Activated CD4-positive, alpha-beta T cell treated with anti-CD3 and anti-CD28 coated beads, Interleukin-2, amount 10 ng/mL, durations not matched to agents 7 days and 5 days (primary cell): ENCODE measurements at regions not wholly inside any gene's neighbourhood (a gene's known extent, or its start where the extent isn't known, plus 50 kb on each side); places are given as distances from the start of the nearest gene placed in this dataset.

Experiments
- CTCF ChIA-PET: fragments of 350-600 bp; sonication (Branson Sonifier 250); formaldehyde crosslinking; loops from one replicate; lab custom pipeline; 2021; ENCODE audit warnings: antibody characterized with exemption; lab: Charles Lee
- POLR2A ChIA-PET: fragments of 350-600 bp; sonication (Branson Sonifier 250); formaldehyde crosslinking; loops from one replicate; lab custom pipeline; 2021; ENCODE audit warnings: antibody characterized with exemption; lab: Charles Lee
- DNase-seq: peaks from one replicate; pipeline ENCODE4 v3.0.0-alpha.2; 2020
- H3K27ac Mint-ChIP-seq: one replicate; pipeline ENCODE4 v1.8.0; 2021; ENCODE audit warnings: mild to moderate bottlenecking, moderate library complexity, mixed read lengths
- H3K27me3 Mint-ChIP-seq: one replicate; pipeline ENCODE4 v1.8.0; 2021; ENCODE audit warnings: mixed read lengths
- H3K36me3 Mint-ChIP-seq: one replicate; pipeline ENCODE4 v1.8.0; 2021; ENCODE audit warnings: low read depth, mixed read lengths
- H3K4me1 Mint-ChIP-seq: one replicate; pipeline ENCODE4 v1.8.0; 2021; ENCODE audit warnings: mixed read lengths
- H3K4me3 Mint-ChIP-seq: one replicate; pipeline ENCODE4 v1.8.0; 2021; ENCODE audit warnings: mild to moderate bottlenecking, moderate library complexity, mixed read lengths
- H3K9me3 Mint-ChIP-seq: one replicate; pipeline ENCODE4 v1.8.0; 2021; ENCODE audit warnings: mixed read lengths

DNA sequence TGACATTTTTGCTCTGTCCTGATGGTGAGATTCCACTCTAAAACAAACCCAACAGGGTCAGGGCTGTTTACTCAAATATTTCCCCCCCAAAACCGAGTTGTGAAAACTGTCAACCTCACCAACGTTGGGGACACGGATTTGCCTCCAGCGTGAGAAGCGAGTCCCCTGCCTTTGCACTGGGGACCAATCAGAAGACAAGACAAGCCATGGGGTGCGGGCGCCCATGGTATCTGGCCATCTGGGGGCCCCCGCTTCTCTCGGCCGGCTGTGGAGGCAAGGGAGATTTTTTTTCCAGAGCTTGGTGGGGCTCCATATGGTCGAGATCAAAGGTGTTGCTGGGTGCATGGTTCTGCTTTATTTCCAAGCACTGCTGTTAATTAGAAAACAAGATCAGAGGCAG lies 272.1 kb downstream of the BCL11B start:
- peaks cover 18% of the 10 kb centered on the region for H3K36me3 Mint-ChIP-seq
- ChIA-PET CTCF (interaction anchor here (0.6 kb wide), 1 partner anchor 144 kb away, joined by 3 read pairs; no protein-coding TSS in a partner anchor), POLR2A (no interaction called here)

DNA sequence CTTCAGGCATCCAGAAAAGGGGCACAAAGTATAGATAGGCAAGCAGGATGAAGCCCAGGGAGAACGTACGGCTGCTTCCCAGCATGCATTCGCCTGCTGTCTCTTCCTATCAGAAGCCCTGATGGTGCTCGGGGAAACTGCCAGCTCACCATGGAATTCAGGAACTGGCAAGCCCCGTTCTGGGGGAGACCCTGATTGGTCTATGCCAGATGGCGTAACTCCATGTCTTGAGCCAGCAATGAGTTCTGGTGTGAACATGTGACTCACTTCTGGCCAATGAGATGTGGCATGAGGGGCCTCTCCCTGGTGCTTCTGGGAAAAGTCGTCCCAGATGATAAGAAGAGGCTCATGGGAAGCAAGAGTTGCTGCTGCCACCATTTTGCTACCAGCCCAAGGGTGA lies 270.8 kb downstream of the BCL11B start:
- Mint-ChIP-seq H3K4me1 (peaks cover 8% of the 10 kb centered on the region), H3K27ac (no peak overlapping the region), H3K27me3 (no peaks in the 10 kb centered on the region), H3K36me3 (peaks cover 10% of the 10 kb centered on the region), H3K9me3 (peaks cover 9% of the 10 kb centered on the region), H3K4me3 (no peak overlapping the region)
- ChIA-PET CTCF (interaction anchor here (1.2 kb wide), 1 partner anchor 17 kb away, joined by 4 read pairs; no protein-coding TSS in a partner anchor), POLR2A (no interaction called here)
- DNase-seq, result no peak

More for the DNA sequence above, 272.1 kb downstream of the BCL11B start:
- H3K4me3 Mint-ChIP-seq, result no peak overlapping the region
- peaks cover 12% of the 10 kb centered on the region for H3K9me3 Mint-ChIP-seq
- no peaks in the 10 kb centered on the region for H3K27me3 Mint-ChIP-seq
- no peak for DNase-seq
- H3K27ac Mint-ChIP-seq, result no peak overlapping the region
- H3K4me1 Mint-ChIP-seq, result peaks cover 20% of the 10 kb centered on the region

DNA sequence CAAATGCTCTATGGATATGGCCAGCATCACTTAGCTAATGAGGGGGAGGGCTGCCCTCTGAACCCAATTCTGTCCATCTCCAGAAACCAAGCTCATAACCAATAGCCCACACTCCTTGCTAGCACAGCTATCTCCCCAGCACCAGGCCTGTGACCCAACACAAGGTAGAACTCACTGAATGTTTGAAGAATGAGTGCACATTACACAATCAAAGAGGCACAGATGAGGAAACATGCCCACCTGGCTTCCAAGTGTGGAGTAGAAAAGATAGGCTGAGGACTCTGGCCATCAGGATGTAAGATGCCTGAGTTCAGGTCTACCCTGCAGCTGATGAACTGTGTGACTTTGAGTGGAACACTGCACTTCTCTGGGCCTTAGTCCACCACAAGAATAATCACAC lies 268.4 kb downstream of the BCL11B start:
- peaks cover 2% of the 10 kb centered on the region for H3K9me3 Mint-ChIP-seq
- POLR2A ChIA-PET, result no interaction called here

DNA sequence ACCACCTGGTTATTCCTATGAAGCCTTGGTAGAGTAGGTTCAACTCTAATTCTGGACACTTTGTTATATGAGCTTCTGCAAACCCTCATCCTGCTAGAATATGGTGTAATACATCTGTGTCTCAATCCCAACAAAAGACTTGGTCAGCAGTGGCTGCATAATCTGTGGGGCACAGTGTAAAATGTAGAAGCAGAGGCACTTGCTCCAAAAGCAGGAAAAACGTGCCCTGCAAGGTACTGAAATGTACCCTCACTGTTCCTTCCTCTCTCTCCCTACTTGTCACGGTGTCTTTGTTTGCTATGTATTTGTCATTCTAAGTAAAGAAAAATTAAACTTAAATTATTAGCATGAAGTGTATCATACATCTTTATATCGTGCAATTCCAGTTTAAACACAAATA lies 267.9 kb downstream of the BCL11B start:
- Mint-ChIP-seq H3K27ac (no peak overlapping the region), H3K4me1 (peaks cover 5% of the 10 kb centered on the region), H3K27me3 (no peaks in the 10 kb centered on the region), H3K9me3 (peaks cover 7% of the 10 kb centered on the region), H3K36me3 (peaks cover 7% of the 10 kb centered on the region), H3K4me3 (no peak overlapping the region)
- DNase-seq, result no peak
- CTCF ChIA-PET, result interaction anchor here (1.0 to 1.7 kb wide), 2 partner anchors 8 to 16 kb away, joined by 3 to 4 read pairs; no protein-coding TSS in a partner anchor
- POLR2A ChIA-PET, result no interaction called here

More for the DNA sequence above, 268.4 kb downstream of the BCL11B start:
- H3K27me3 Mint-ChIP-seq, result no peaks in the 10 kb centered on the region
- peaks cover 2% of the 10 kb centered on the region for H3K36me3 Mint-ChIP-seq
- no peak overlapping the region for H3K4me3 Mint-ChIP-seq
- CTCF ChIA-PET, result interaction anchor here (1.0 to 1.7 kb wide), 2 partner anchors 9 to 17 kb away, joined by 3 to 4 read pairs; no protein-coding TSS in a partner anchor
- no peak for DNase-seq
- no peak overlapping the region for H3K27ac Mint-ChIP-seq
- H3K4me1 Mint-ChIP-seq, result peaks cover under 1% of the 10 kb centered on the region

DNA sequence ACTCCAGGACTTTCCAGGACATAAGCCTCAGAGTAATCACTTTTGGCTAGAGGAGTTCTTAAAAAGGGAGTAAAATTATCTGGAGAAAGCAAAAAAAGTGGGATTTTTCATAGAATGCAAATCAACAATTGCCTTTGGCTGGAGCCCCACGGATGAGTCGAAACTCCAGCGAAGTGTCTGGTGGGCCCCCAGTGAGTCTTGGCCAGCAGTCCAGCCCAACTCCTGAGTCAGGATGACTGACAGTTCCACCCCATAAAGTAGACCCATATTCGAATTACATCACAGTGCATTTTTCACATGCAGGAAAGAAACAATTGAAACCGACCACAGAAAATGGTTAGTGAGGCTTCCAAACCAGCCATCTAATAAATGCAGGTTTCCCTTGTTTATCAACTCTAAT lies 265.7 kb downstream of the BCL11B start:
- Mint-ChIP-seq H3K27ac (no peak overlapping the region), H3K9me3 (peaks cover 19% of the 10 kb centered on the region), H3K4me1 (peaks cover 15% of the 10 kb centered on the region), H3K4me3 (no peak overlapping the region), H3K36me3 (peaks cover 24% of the 10 kb centered on the region), H3K27me3 (no peaks in the 10 kb centered on the region)
- DNase-seq, result no peak
- POLR2A ChIA-PET, result no interaction called here
- CTCF ChIA-PET, result interaction anchor here (1.7 kb wide), 1 partner anchor 12 kb away, joined by 4 read pairs; no protein-coding TSS in a partner anchor

DNA sequence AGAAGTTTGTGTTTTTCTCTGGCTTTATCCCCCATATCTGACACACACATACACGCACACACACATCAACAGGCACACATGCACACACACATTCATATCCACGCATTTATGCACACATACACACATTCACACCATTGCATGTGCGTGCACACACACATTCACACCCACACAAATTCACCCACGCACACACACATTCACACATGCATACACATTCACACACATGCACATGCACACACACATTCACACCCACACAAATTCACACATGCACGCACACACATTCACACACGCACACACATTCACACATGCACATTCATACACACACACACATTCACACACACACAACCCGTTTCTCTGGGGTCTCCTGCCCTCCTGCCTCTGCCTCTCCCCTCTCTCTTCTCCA lies 264.2 kb downstream of the BCL11B start:
- no peak overlapping the region for H3K27ac Mint-ChIP-seq
- POLR2A ChIA-PET, result no interaction called here
- no peaks in the 10 kb centered on the region for H3K27me3 Mint-ChIP-seq
- no peak overlapping the region for H3K4me3 Mint-ChIP-seq
- peaks cover 19% of the 10 kb centered on the region for H3K9me3 Mint-ChIP-seq
- CTCF ChIA-PET, result no interaction called here
- DNase-seq, result no peak
- H3K4me1 Mint-ChIP-seq, result peaks cover 15% of the 10 kb centered on the region
- H3K36me3 Mint-ChIP-seq, result peaks cover 24% of the 10 kb centered on the region

DNA sequence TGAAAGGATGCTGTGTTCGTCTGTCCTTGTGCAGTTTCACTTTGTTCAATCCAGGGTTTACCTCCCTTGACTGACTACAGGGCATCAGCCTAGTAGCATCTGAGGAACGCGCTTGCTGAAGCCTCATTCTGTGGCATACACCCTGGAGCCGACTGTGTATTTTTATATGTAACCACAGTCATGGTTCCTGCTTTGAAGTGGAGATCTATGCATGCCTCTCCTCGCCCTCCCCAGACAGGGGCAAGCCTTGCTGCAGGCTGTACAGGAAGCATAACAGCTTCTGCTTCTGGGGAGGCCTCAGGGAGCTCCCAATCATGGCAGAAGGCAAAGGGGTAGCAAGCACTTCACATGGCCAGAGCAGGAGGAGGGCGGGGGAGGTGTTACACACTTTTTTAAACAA lies 262.1 kb downstream of the BCL11B start:
- peak; percentile 39 for DNase-seq
- Mint-ChIP-seq H3K36me3 (peaks cover 24% of the 10 kb centered on the region), H3K27me3 (no peaks in the 10 kb centered on the region), H3K4me1 (peaks cover 15% of the 10 kb centered on the region), H3K4me3 (no peak overlapping the region), H3K9me3 (peaks cover 19% of the 10 kb centered on the region), H3K27ac (peak overlapping the region; percentile 51)
- ChIA-PET CTCF (interaction anchor here (0.6 to 1.6 kb wide), 4 partner anchors 9 to 54 kb away, joined by 3 to 4 read pairs (median 3); no protein-coding TSS in a partner anchor), POLR2A (no interaction called here)

DNA sequence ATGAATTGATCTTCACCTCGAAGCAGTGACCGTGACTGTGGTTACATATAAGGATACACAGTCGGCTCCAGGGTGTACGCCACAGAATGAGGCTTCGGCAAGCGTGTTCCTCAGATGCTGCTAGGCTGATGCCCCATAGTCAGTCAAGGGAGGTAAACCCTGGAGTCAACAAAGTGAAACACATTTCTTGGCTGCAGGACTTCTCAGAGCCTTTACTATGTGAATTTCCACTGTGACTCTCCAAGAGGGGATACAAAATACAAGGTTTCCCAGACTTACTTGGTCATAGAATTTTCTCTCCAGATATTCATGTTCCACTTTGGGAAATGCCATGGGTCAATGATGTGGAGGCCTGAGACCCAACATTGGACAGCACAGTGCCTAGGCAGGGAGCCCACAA lies 260.6 kb downstream of the BCL11B start:
- ChIA-PET POLR2A (no interaction called here), CTCF (interaction anchor here (1.6 kb wide), 1 partner anchor 27 kb away, joined by 4 read pairs; no protein-coding TSS in a partner anchor)
- Mint-ChIP-seq H3K9me3 (peaks cover 19% of the 10 kb centered on the region), H3K27me3 (no peaks in the 10 kb centered on the region), H3K4me1 (peaks cover 15% of the 10 kb centered on the region), H3K27ac (no peak overlapping the region), H3K36me3 (peaks cover 24% of the 10 kb centered on the region), H3K4me3 (no peak overlapping the region)
- no peak for DNase-seq

DNA sequence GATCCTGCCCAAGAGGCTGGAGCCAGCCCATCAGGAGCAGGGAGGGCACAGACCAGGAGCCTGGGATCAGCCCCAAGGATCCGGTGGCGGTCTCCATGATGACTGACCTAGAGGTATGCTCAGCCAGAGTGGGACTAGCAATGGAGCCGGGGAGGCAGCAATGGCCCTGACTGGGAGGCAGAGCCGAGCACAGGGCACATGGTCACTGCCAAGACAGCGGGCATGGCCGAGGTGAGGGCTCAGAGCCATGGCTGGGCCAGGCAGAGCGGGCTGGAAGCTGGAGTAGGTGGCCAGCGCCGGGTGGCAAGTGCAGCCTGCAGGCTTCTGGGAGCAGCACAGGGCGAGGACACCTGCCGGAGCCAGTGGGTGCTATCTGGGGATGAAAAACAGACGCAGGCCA lies 259.3 kb downstream of the BCL11B start:
- peaks cover 19% of the 10 kb centered on the region for H3K9me3 Mint-ChIP-seq
- POLR2A ChIA-PET, result no interaction called here
- H3K36me3 Mint-ChIP-seq, result peaks cover 24% of the 10 kb centered on the region
- H3K27ac Mint-ChIP-seq, result no peak overlapping the region
- H3K4me3 Mint-ChIP-seq, result no peak overlapping the region
- peaks cover 15% of the 10 kb centered on the region for H3K4me1 Mint-ChIP-seq
- CTCF ChIA-PET, result interaction anchor here (0.6 to 1.2 kb wide), 2 partner anchors 9 to 62 kb away, joined by 3 to 8 read pairs; no protein-coding TSS in a partner anchor
- H3K27me3 Mint-ChIP-seq, result no peaks in the 10 kb centered on the region
- DNase-seq, result no peak

DNA sequence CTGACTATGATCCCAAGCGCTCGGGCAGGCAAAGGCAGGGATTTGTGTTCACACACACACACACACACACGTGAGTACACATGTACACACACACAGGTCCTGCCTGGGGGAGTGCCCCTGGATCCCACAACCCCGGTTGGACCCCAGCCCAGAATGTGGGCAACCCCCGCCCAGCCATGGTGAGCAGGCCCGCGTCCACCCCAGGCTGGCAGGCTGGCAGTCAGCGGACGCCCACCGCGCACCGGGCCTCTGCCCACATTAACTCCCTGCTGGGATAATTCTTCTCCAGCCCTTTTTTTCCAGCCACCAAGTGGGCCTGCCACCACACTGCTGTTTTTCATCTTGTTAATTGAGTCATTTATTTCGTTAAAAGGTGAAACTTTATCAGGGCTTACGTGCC lies 256.2 kb downstream of the BCL11B start:
- ChIA-PET POLR2A (no interaction called here), CTCF (no interaction called here)
- no peak overlapping the region for H3K27ac Mint-ChIP-seq
- H3K4me3 Mint-ChIP-seq, result no peak overlapping the region
- DNase-seq, result no peak
- peaks cover 12% of the 10 kb centered on the region for H3K9me3 Mint-ChIP-seq
- no peaks in the 10 kb centered on the region for H3K27me3 Mint-ChIP-seq
- peaks cover 5% of the 10 kb centered on the region for H3K36me3 Mint-ChIP-seq
- peaks cover 9% of the 10 kb centered on the region for H3K4me1 Mint-ChIP-seq

DNA sequence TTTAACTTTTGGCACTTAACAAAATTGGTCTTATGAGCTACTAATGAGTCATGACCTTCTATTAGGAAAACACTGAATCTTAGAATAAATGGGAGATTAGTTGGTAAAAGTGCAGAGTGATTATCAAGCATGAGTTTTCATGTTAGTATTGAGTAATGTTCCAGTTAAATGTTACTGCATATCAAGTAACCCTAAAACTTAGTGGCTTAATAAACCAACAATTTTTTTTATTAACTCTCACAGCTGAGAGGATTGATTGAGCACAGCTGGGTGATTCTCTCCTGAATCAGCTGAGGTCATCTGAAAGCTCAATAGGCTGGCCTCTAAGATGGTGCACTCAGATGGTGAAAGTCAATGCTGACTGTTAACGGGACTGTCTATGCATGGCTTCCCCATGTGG lies 248.6 kb downstream of the BCL11B start:
- Mint-ChIP-seq H3K4me1 (peaks cover 31% of the 10 kb centered on the region), H3K9me3 (peaks cover 36% of the 10 kb centered on the region), H3K27ac (no peak overlapping the region), H3K4me3 (no peak overlapping the region), H3K36me3 (peaks cover 14% of the 10 kb centered on the region), H3K27me3 (no peaks in the 10 kb centered on the region)
- POLR2A ChIA-PET, result no interaction called here
- CTCF ChIA-PET, result interaction anchor here (1.3 kb wide), 1 partner anchor 28 kb away, joined by 3 read pairs; no protein-coding TSS in a partner anchor
- DNase-seq, result no peak

DNA sequence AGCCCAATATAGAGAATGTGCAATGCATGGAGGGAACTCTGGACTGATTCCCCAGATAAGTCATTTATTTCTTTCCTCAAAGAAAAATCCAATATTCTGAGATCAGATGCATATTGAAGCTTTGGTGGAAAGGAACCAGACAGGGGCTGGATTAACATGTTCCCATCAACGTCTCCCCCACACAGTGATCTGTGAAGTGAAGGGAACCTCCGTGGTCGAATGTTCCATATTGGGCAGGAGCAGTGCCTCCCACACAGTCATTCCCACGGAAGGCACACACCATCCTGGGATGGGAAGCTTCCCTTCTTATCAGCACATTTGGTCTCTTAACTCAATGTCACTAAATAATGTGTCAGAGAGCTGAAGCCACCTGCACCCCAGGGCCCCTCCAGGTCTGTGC lies 247.1 kb downstream of the BCL11B start:
- Mint-ChIP-seq H3K27me3 (no peaks in the 10 kb centered on the region), H3K4me1 (peaks cover 31% of the 10 kb centered on the region), H3K4me3 (no peak overlapping the region), H3K9me3 (peaks cover 33% of the 10 kb centered on the region), H3K36me3 (peaks cover 14% of the 10 kb centered on the region), H3K27ac (no peak overlapping the region)
- ChIA-PET CTCF (interaction anchor here (0.7 kb wide), 1 partner anchor 14 kb away, joined by 3 read pairs; no protein-coding TSS in a partner anchor), POLR2A (no interaction called here)
- no peak for DNase-seq

DNA sequence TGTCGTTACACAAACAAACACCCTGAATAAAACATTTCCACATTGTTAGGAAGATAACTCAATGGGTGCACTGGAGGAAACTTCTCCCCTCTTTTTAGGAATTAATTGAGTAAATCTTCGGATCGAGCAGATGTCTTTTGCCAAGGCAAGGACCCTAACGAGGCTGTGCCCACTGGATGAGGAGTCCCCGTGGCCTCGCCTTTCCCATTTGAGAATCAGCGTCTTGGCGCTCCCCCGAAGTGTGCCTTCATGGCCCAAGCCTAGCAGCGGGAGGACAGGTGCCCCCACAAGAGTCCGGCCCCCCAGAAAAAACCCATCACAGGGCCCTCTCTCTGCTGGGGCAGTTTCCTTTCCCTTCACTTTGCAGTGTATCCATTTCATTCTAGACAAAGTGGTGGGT lies 246.6 kb downstream of the BCL11B start:
- Mint-ChIP-seq H3K27me3 (no peaks in the 10 kb centered on the region), H3K9me3 (peaks cover 29% of the 10 kb centered on the region), H3K4me1 (peaks cover 26% of the 10 kb centered on the region), H3K27ac (no peak overlapping the region), H3K36me3 (peaks cover 10% of the 10 kb centered on the region), H3K4me3 (no peak overlapping the region)
- no peak for DNase-seq
- ChIA-PET CTCF (interaction anchor here (0.7 kb wide), 1 partner anchor 13 kb away, joined by 3 read pairs; no protein-coding TSS in a partner anchor), POLR2A (no interaction called here)
